ENCODE measurements at regions not wholly inside any gene's neighbourhood (a gene's known extent, or its start where the extent isn't known, plus 50 kb on each side); places are given as distances from the start of the nearest gene placed in this dataset.

DNA sequence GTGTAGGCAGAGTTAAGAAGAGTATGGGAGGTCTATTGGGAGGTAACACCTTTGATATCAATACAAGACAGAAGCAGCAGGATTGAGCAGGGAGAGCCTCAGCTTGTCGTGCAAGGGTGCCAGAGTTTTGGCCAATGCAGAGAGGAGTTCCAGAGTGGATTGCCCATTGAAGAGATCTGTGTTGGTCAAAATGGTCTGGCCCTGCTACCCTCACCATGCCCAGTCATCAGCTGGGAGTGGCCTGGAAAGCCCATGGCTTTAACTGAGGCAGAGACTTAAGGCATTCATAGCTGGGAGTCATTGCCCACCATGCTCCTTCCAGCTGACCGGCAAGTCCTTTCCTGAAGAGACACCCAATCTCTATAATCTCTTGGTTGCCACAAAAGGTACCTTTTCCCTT lies 271.3 kb downstream of the ABHD5 start:
- Histone ChIP-seq H2AFZ (no peak overlapping the region), H3K9me2 (replicated peaks; ENCODE audit: insufficient read depth) (no peaks in the 10 kb centered on the region), H3K9me3 (ENCODE audit: low read depth) (no peaks in the 10 kb centered on the region), H3K27me3 (peaks cover 5% of the 10 kb centered on the region), H3K36me3 (replicated peaks; ENCODE audit: insufficient read depth, low read depth) (no peaks in the 10 kb centered on the region), H3K27ac (no peak overlapping the region), H3K4me1 (ENCODE audit: insufficient read depth) (no peaks in the 10 kb centered on the region), H3K4me3 (no peak overlapping the region), H3K4me2 (no peak overlapping the region), H4K20me1 (ENCODE audit: insufficient read depth, poor library complexity, severe bottlenecking) (no peaks in the 10 kb centered on the region), H3K79me2 (no peaks in the 10 kb centered on the region)
- 97% methylated on average over 2 of the region's 2 CpGs for WGBS (ENCODE audit: low lambda C conversion rate, missing lambda C conversion rate)
- TF ChIP-seq EZH2phosphoT487 (IDR thresholded peaks at IDR 0.05; ENCODE audit: low read depth, severe bottlenecking, unreplicated experiment), result no peak
- no peak for TF ChIP-seq CTCF (IDR thresholded peaks at IDR 0.05; ENCODE audit: poor library complexity)
- DNase-seq (ENCODE audit: low spot score), result no peak

DNA sequence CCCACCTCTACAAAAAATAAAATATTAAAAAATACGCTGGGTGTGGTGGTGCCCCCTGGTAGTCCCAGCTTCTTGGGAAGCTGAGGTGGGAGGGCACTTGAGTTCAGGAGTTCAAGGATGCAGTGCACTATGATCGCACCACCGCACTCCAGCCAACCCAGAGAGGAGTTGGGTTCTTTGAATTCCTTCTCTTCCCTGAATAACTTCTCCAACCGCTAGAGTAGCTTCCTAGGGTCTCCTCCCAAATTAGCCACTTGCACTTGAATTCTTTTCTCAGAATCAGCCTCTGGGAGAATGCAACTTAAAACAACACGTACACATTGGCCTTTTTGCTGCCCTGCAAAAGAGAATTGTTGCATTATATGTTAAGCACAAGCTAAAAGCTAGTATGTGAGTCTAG lies 272.5 kb downstream of the ABHD5 start:
- Histone ChIP-seq H3K9me3 (ENCODE audit: low read depth) (no peaks in the 10 kb centered on the region), H3K36me3 (replicated peaks; ENCODE audit: insufficient read depth, low read depth) (no peaks in the 10 kb centered on the region), H3K79me2 (no peaks in the 10 kb centered on the region), H3K27me3 (peaks cover 8% of the 10 kb centered on the region), H3K27ac (no peak overlapping the region), H3K9me2 (replicated peaks; ENCODE audit: insufficient read depth) (no peaks in the 10 kb centered on the region), H2AFZ (no peak overlapping the region), H3K4me3 (no peak overlapping the region), H3K4me1 (ENCODE audit: insufficient read depth) (no peaks in the 10 kb centered on the region), H3K4me2 (no peak overlapping the region), H4K20me1 (ENCODE audit: insufficient read depth, poor library complexity, severe bottlenecking) (no peaks in the 10 kb centered on the region)
- no peak for DNase-seq (ENCODE audit: low spot score)
- 91% methylated on average over 5 of the region's 5 CpGs for WGBS (ENCODE audit: low lambda C conversion rate, missing lambda C conversion rate)
- no peak for TF ChIP-seq EZH2phosphoT487 (IDR thresholded peaks at IDR 0.05; ENCODE audit: low read depth, severe bottlenecking, unreplicated experiment)
- TF ChIP-seq CTCF (IDR thresholded peaks at IDR 0.05; ENCODE audit: poor library complexity), result no peak

GRCh38 chr3:43964640-43965039 lies 273.9 kb downstream of the ABHD5 start:
- no peak for DNase-seq (ENCODE audit: low spot score)
- H3K27ac ChIP-seq, result no peak overlapping the region
- TF ChIP-seq CTCF (IDR thresholded peaks at IDR 0.05; ENCODE audit: poor library complexity) (no peak), EZH2 (IDR thresholded peaks at IDR 0.05; ENCODE audit: borderline replicate concordance) (no peak), EZH2phosphoT487 (IDR thresholded peaks at IDR 0.05; ENCODE audit: low read depth, severe bottlenecking, unreplicated experiment) (no peak)
- H3K4me3 ChIP-seq, result no peak overlapping the region
- H3K36me3 ChIP-seq (replicated peaks; ENCODE audit: insufficient read depth, low read depth), result no peaks in the 10 kb centered on the region
- H3K27me3 ChIP-seq, result peaks cover 8% of the 10 kb centered on the region
- no peaks in the 10 kb centered on the region for H3K9me3 ChIP-seq (ENCODE audit: low read depth)
- H3K4me2 ChIP-seq, result no peak overlapping the region
- no peaks in the 10 kb centered on the region for H3K9me2 ChIP-seq (replicated peaks; ENCODE audit: insufficient read depth)
- H3K4me1 ChIP-seq (ENCODE audit: insufficient read depth), result no peaks in the 10 kb centered on the region
- no peaks in the 10 kb centered on the region for H3K79me2 ChIP-seq
- 85% methylated on average over 1 of the region's 1 CpG for WGBS (ENCODE audit: low lambda C conversion rate, missing lambda C conversion rate)
- H4K20me1 ChIP-seq (ENCODE audit: insufficient read depth, poor library complexity, severe bottlenecking), result no peaks in the 10 kb centered on the region
- no peak overlapping the region for H2AFZ ChIP-seq

DNA sequence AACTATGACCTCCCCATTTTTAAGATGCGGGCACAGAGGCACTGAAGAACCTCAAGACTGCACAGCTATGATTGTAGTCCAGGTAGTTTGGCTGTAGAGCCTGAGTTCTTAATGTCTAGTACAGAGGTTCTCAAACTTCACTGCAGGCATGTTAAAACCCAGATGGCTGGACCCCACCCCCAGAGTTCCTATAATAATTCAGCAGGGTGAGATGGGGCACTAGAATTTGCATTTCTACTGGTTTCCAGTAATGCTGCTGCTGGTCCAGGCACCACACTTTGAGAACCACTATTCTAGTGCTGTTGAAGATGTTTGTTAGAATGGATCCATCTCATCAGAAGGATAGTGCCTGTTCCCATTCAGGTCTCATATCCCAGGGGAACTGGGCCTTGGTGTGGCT lies 274.9 kb downstream of the ABHD5 start:
- H3K4me1 ChIP-seq (ENCODE audit: insufficient read depth), result no peaks in the 10 kb centered on the region
- H3K27ac ChIP-seq, result no peak overlapping the region
- WGBS (ENCODE audit: low lambda C conversion rate, missing lambda C conversion rate), result 88% methylated on average over 1 of the region's 1 CpG
- H2AFZ ChIP-seq, result no peak overlapping the region
- no peaks in the 10 kb centered on the region for H3K79me2 ChIP-seq
- no peaks in the 10 kb centered on the region for H3K9me2 ChIP-seq (replicated peaks; ENCODE audit: insufficient read depth)
- H3K27me3 ChIP-seq, result peaks cover 8% of the 10 kb centered on the region
- H3K36me3 ChIP-seq (replicated peaks; ENCODE audit: insufficient read depth, low read depth), result no peaks in the 10 kb centered on the region
- TF ChIP-seq EZH2phosphoT487 (IDR thresholded peaks at IDR 0.05; ENCODE audit: low read depth, severe bottlenecking, unreplicated experiment) (no peak), EZH2 (IDR thresholded peaks at IDR 0.05; ENCODE audit: borderline replicate concordance) (no peak), CTCF (IDR thresholded peaks at IDR 0.05; ENCODE audit: poor library complexity) (no peak)
- H4K20me1 ChIP-seq (ENCODE audit: insufficient read depth, poor library complexity, severe bottlenecking), result no peaks in the 10 kb centered on the region
- no peak for DNase-seq (ENCODE audit: low spot score)
- H3K4me3 ChIP-seq, result no peak overlapping the region
- H3K4me2 ChIP-seq, result no peak overlapping the region
- H3K9me3 ChIP-seq (ENCODE audit: low read depth), result no peaks in the 10 kb centered on the region

All from hepatocyte (in vitro differentiated cells).